Activated CD8-positive, alpha-beta T cell treated with anti-CD3 and anti-CD28 coated beads for 36 hours (primary cell): ENCODE measurements at regions not wholly inside any gene's neighbourhood (a gene's known extent, or its start where the extent isn't known, plus 50 kb on each side); places are given as distances from the start of the nearest gene placed in this dataset.

ENCODE experiments used
- ATAC-seq: fragments of 200-7000 bp; cut with Tn5 transposase; one replicate; pipeline ENCODE4 v1.10.0; 2021; ENCODE audit warnings: mild to moderate bottlenecking, moderate library complexity
- CTCF ChIA-PET: fragments of 350-600 bp; sonication (Branson Sonifier 250); formaldehyde crosslinking; loops from one replicate; lab custom pipeline; 2021; ENCODE audit warnings: antibody characterized with exemption; lab: Charles Lee
- POLR2A ChIA-PET: fragments of 350-600 bp; sonication (Branson Sonifier 250); formaldehyde crosslinking; loops from one replicate; lab custom pipeline; 2021; ENCODE audit warnings: antibody characterized with exemption; lab: Charles Lee
- DNase-seq: peaks from one replicate; pipeline ENCODE4 v3.0.0-alpha.2; 2020
- H3K27ac Mint-ChIP-seq: one replicate; pipeline ENCODE4 v1.8.0; 2021; ENCODE audit warnings: mild to moderate bottlenecking, mixed read lengths
- H3K27me3 Mint-ChIP-seq: one replicate; pipeline ENCODE4 v1.8.0; 2021; ENCODE audit warnings: mixed read lengths
- H3K36me3 Mint-ChIP-seq: one replicate; pipeline ENCODE4 v1.8.0; 2021; ENCODE audit warnings: low read depth, mixed read lengths
- H3K4me1 Mint-ChIP-seq: one replicate; pipeline ENCODE4 v1.8.0; 2021; ENCODE audit warnings: low read depth, mixed read lengths
- H3K4me3 Mint-ChIP-seq: one replicate; pipeline ENCODE4 v1.8.0; 2021; ENCODE audit warnings: mild to moderate bottlenecking, moderate library complexity, mixed read lengths
- H3K9me3 Mint-ChIP-seq: one replicate; pipeline ENCODE4 v1.8.0; 2021; ENCODE audit warnings: mixed read lengths
- CTCF ChIP-seq: fragments of 200-600 bp; IDR thresholded peaks from one replicate; pipeline ENCODE4 v1.8.0; 2022; ENCODE audit warnings: antibody characterized with exemption, mild to moderate bottlenecking
- intact Hi-C: fragments of 100-400 bp; cut with micrococcal nuclease; formaldehyde crosslinking; loops from one replicate; pipeline ENCODE4 v1.10.0; 2022

- Mint-ChIP-seq H3K27me3 (no peaks in the 10 kb centered on the region), H3K27ac (no peak overlapping the region), H3K4me1 (no peaks in the 10 kb centered on the region), H3K9me3 (peaks cover 5% of the 10 kb centered on the region), H3K4me3 (no peak overlapping the region), H3K36me3 (no peaks in the 10 kb centered on the region)
- TF ChIP-seq CTCF, result no peak
- no peak for DNase-seq
- intact Hi-C loops, result no loop called here
- ChIA-PET POLR2A (interaction anchor here (1.2 to 1.6 kb wide), 2 partner anchors 9 to 12 kb away, joined by 3 to 5 read pairs; no protein-coding TSS in a partner anchor), CTCF (interaction anchor here (1.0 to 2.5 kb wide), 5 partner anchors 10 to 72 kb away, joined by 3 to 10 read pairs (median 5); no protein-coding TSS in a partner anchor)
- no peak for ATAC-seq
These were observed 74.0 kb upstream of the GSE1 start for GRCh38 chr16:85539084-85539483.

GRCh38 chr16:85539629-85540291 is 73.4 kb upstream of the GSE1 start:
- no peak for DNase-seq
- Mint-ChIP-seq H3K36me3 (no peaks in the 10 kb centered on the region), H3K4me1 (no peaks in the 10 kb centered on the region), H3K27ac (no peak overlapping the region), H3K9me3 (peaks cover 5% of the 10 kb centered on the region), H3K27me3 (no peaks in the 10 kb centered on the region), H3K4me3 (no peak overlapping the region)
- ChIA-PET POLR2A (interaction anchor here (1.6 kb wide), 1 partner anchor 10 kb away, joined by 5 read pairs; no protein-coding TSS in a partner anchor), CTCF (interaction anchor here (1.4 to 2.5 kb wide), 5 partner anchors 11 to 77 kb away, joined by 4 to 10 read pairs (median 5); no protein-coding TSS in a partner anchor)
- intact Hi-C loops, result no loop called here
- TF ChIP-seq CTCF, result no peak
- no peak for ATAC-seq

GRCh38 chr16:85541181-85541580 is 71.9 kb upstream of the GSE1 start:
- Mint-ChIP-seq H3K27ac (no peak overlapping the region), H3K4me1 (no peaks in the 10 kb centered on the region), H3K27me3 (no peaks in the 10 kb centered on the region), H3K36me3 (no peaks in the 10 kb centered on the region), H3K4me3 (no peak overlapping the region), H3K9me3 (peaks cover 5% of the 10 kb centered on the region)
- ATAC-seq, result no peak
- DNase-seq, result no peak
- ChIA-PET CTCF (interaction anchor here (1.4 kb wide), 1 partner anchor 76 kb away, joined by 4 read pairs; no protein-coding TSS in a partner anchor), POLR2A (no interaction called here)
- intact Hi-C loops, result no loop called here
- no peak for TF ChIP-seq CTCF

- no peaks in the 10 kb centered on the region for H3K4me1 Mint-ChIP-seq
- no peak for TF ChIP-seq CTCF
- ATAC-seq (no peak), DNase-seq (no peak)
- POLR2A ChIA-PET, result no interaction called here
- CTCF ChIA-PET, result no interaction called here
- peaks cover 5% of the 10 kb centered on the region for H3K9me3 Mint-ChIP-seq
- H3K4me3 Mint-ChIP-seq, result no peak overlapping the region
- H3K27me3 Mint-ChIP-seq, result no peaks in the 10 kb centered on the region
- H3K36me3 Mint-ChIP-seq, result no peaks in the 10 kb centered on the region
- H3K27ac Mint-ChIP-seq, result no peak overlapping the region
- intact Hi-C loops, result no loop called here
These were observed 71.5 kb upstream of the GSE1 start for GRCh38 chr16:85541619-85541979.
